Neutrophil (primary cell): ENCODE measurements at regions not wholly inside any gene's neighbourhood (a gene's known extent, or its start where the extent isn't known, plus 50 kb on each side); places are given as distances from the start of the nearest gene placed in this dataset.

Experiments
- H3K27ac ChIP-seq: fragments of 200-600 bp; sonication (generic); 2 replicates; pipeline ENCODE4 v1.5.1; 2016; ENCODE audit warnings: mild to moderate bottlenecking, moderate library complexity
- H3K27me3 ChIP-seq: fragments of 200-600 bp; sonication (generic); 2 replicates; pipeline ENCODE4 v1.6.0; 2016; ENCODE audit warnings: mild to moderate bottlenecking
- H3K36me3 ChIP-seq: fragments of 200-600 bp; sonication (generic); 2 replicates; pipeline ENCODE4 v1.5.1; 2017
- H3K4me1 ChIP-seq, 2 experiments: fragments of 200-600 bp in 1 of 2; sonication (generic) in 1 of 2; 1 replicate in 1 of 2; 2 replicates in 1 of 2; pipeline versions ENCODE4 v1.5.1 to v1.6.1; 2013 to 2016; ENCODE audit warnings: low read depth in 1 of 2, low read length in 1 of 2, mild to moderate bottlenecking in 1 of 2, moderate library complexity in 1 of 2; ENCODE audit not compliant: control insufficient read depth in 1 of 2, insufficient read depth in 1 of 2
- H3K4me3 ChIP-seq, 2 experiments: fragments of 200-600 bp in 1 of 2; sonication (generic) in 1 of 2; 1 replicate in 1 of 2; 2 replicates in 1 of 2; pipeline ENCODE4 v1.5.1; 2013 to 2016; ENCODE audit warnings: low read depth in 1 of 2, low read length in 1 of 2, mild to moderate bottlenecking in 1 of 2, moderate library complexity in 1 of 2
- H3K9me3 ChIP-seq: fragments of 200-600 bp; sonication (generic); 2 replicates; pipeline ENCODE4 v1.5.1; 2016
- TF ChIP-seq, protein P1 (sequence below): fragments of 200-600 bp; sonication (generic); IDR thresholded peaks from 2 replicates; pipeline ENCODE4 v1.5.1; 2016; ENCODE audit warnings: antibody characterized with exemption

DNA sequence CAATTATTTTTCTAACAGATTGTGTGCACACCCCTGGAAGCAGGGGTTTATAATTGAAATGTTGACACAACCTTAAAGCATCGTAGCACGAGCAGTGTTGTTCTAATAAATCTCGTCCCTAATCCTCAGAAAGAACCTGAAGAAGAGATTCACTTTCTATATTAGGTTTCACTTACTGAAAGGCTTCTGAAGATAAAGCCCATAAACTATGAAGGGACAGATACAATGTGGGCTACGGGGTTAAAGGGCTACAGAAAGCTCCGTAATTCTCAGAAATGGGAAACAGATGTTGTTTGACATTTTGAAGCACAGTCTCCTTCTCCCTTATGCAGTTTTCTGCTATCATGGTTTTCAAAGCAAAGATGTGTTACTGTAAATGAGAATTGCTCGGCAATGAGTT lies 479.6 kb downstream of the GATA3 start:
- TF ChIP-seq, protein P1, sequence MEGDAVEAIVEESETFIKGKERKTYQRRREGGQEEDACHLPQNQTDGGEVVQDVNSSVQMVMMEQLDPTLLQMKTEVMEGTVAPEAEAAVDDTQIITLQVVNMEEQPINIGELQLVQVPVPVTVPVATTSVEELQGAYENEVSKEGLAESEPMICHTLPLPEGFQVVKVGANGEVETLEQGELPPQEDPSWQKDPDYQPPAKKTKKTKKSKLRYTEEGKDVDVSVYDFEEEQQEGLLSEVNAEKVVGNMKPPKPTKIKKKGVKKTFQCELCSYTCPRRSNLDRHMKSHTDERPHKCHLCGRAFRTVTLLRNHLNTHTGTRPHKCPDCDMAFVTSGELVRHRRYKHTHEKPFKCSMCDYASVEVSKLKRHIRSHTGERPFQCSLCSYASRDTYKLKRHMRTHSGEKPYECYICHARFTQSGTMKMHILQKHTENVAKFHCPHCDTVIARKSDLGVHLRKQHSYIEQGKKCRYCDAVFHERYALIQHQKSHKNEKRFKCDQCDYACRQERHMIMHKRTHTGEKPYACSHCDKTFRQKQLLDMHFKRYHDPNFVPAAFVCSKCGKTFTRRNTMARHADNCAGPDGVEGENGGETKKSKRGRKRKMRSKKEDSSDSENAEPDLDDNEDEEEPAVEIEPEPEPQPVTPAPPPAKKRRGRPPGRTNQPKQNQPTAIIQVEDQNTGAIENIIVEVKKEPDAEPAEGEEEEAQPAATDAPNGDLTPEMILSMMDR, result no peak
- H3K27me3 ChIP-seq, result no peaks in the 10 kb centered on the region
- no peaks in the 10 kb centered on the region for H3K36me3 ChIP-seq
- no peaks in the 10 kb centered on the region for H3K9me3 ChIP-seq
- no peak overlapping the region for H3K4me3 ChIP-seq
- H3K4me1 ChIP-seq, result no peaks in the 10 kb centered on the region
- no peak overlapping the region for H3K27ac ChIP-seq

DNA sequence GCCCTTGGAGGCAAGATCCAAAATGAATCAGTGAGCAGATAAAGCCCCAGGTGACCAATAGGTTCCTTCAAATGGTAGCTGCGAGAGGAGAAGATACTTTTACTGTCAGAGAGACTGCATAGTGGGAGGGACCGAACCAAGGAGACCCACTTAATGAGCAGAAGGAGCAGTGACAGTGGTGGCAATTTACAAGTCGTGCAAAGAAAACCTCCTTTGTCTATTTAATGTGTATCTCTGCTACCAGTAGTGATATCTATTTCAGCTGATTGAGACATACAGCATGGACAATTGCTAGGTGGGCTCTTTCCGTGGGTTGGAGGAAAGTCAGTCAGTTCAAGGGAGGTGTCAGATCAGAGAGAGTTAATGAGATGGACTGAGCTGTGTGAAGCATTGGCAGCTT lies 480.4 kb downstream of the GATA3 start:
- Histone ChIP-seq H3K9me3 (no peaks in the 10 kb centered on the region), H3K4me1 (no peaks in the 10 kb centered on the region), H3K27ac (no peak overlapping the region), H3K4me3 (no peak overlapping the region), H3K36me3 (no peaks in the 10 kb centered on the region), H3K27me3 (no peaks in the 10 kb centered on the region)
- TF ChIP-seq, protein P1, result no peak

DNA sequence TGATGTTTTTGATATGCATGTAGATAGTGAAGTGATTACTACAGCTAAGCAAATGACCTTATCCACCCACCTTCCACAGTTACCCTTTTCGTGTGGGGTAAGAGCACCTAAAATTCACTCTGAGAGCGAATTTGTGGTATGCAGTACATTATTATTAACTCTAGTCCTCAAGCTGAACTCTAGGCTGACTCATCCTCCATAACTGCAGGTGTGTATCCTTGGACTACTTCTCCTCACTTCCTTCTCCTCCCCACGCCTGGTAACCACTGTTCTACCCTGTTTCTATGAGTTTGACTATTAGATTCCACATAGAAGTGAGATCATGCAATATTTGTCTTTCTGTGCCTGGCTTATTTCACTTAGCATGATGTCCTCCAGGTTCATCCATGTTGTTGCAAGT lies 484.6 kb downstream of the GATA3 start:
- TF ChIP-seq, protein P1, result no peak
- no peak overlapping the region for H3K4me3 ChIP-seq
- no peaks in the 10 kb centered on the region for H3K36me3 ChIP-seq
- peaks cover 4 to 5% of the 10 kb centered on the region in 2 experiments for H3K4me1 ChIP-seq
- no peaks in the 10 kb centered on the region for H3K27me3 ChIP-seq
- H3K9me3 ChIP-seq, result no peaks in the 10 kb centered on the region
- no peak overlapping the region for H3K27ac ChIP-seq

DNA sequence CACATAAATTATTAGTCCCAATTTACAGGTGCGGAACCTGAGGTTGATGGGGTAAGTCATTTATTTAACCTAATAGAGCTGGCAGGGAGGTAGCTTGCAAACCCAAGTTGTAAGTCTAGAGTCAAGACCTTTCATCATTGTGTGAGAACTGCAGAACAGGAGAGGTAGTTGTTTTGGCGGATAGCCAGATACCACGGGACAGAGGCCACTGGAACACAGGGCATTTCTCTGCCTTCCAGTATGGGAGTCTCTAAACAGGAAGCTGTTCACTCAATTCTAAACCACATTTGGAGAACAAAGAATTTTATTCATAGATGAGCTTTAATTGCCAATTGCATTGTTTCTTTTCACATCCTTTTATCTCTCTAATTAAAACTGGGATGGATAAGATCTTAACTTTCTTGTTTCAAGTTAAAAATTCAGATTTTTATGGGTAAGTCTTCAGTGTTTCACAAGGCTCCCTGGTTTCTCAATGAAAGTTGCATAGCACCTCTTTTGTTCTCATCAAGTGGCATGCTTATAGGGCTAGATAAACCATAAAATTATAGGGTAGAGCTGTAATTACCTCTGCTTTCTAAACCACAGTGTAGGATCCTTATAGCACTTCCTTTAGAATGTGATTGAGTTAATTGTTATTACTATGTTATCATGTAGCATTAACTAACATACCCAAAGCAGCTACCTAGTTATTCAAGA lies 489.0 kb downstream of the GATA3 start:
- no peaks in the 10 kb centered on the region for H3K36me3 ChIP-seq

DNA sequence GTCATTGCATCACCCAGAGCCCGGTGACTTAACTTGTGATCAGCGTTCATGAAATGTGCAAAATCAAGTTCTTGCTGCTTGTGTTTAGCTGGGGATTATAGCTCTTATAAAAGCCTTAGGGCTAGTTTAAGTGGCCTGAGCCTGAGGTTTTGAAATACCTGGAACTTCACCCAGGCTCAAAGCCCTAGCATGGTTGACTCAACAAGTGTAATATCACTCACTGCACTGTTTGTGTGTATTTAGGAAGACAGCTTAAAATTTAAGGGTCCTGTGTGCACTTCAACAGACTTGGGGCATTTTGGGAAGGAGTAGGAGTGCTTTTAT lies 489.5 kb downstream of the GATA3 start:
- Histone ChIP-seq H3K36me3 (no peaks in the 10 kb centered on the region), H3K4me1 (peaks cover 7% of the 10 kb centered on the region in 2 experiments), H3K4me3 (no peak overlapping the region), H3K27me3 (no peaks in the 10 kb centered on the region), H3K9me3 (no peaks in the 10 kb centered on the region), H3K27ac (no peak overlapping the region)
- TF ChIP-seq, protein P1, result no peak

More for the DNA sequence above, 489.0 kb downstream of the GATA3 start:
- H3K4me1 ChIP-seq, result peaks cover 7% of the 10 kb centered on the region in 2 experiments
- no peak overlapping the region for H3K27ac ChIP-seq
- no peaks in the 10 kb centered on the region for H3K27me3 ChIP-seq
- H3K9me3 ChIP-seq, result no peaks in the 10 kb centered on the region
- TF ChIP-seq, protein P1, result no peak
- H3K4me3 ChIP-seq, result no peak overlapping the region
